K562 (cell line): ENCODE measurements at regions not wholly inside any gene's neighbourhood (a gene's known extent, or its start where the extent isn't known, plus 50 kb on each side); places are given as distances from the start of the nearest gene placed in this dataset.

Experiments used
- ATAC-seq: fragments of 200-7000 bp; cut with Tn5 transposase; 3 replicates; pipeline ENCODE4 v1.9.1; 2020; ENCODE audit warnings: moderate library complexity
- BruUV-seq: library from RNA; stranded (reverse); fragments of 400-500 nt; replicated peaks from 2 replicates; lab custom pipeline; 2021; lab: Mats Ljungman, UMichigan
- CTCF ChIA-PET: fragments of 300-600 bp; formaldehyde crosslinking; extraction: SDS; loops from one replicate; lab custom pipeline; 2021; ENCODE audit warnings: low intra/inter-chr PET ratio; lab: Yijun Ruan, JAX
- POLR2A ChIA-PET: fragments of 300-600, 350-650 bp; sonication (Branson Sonifier 250); formaldehyde crosslinking; extraction: SDS; loops from one replicate; lab custom pipeline; 2021; ENCODE audit warnings: antibody characterized with exemption, inconsistent platforms; lab: Yijun Ruan, JAX
- DNase-seq, 4 experiments: peaks; one replicate each; pipeline versions ENCODE4 v3.0.0 to v3.0.0-alpha.2; 2011 to 2018; ENCODE audit warnings: low spot score in 3 of 4, mixed read lengths in 3 of 4; ENCODE audit errors: extremely low read depth in 1 of 4
- FAIRE-seq: peaks from 2 replicates; lab custom pipeline; 2011; peaks lifted over from hg19 to GRCh38; lab: Jason Lieb, UNC
- H2AFZ ChIP-seq: 2 replicates; pipeline ENCODE4 v1.6.0; 2011; ENCODE audit warnings: low read depth, low read length, control low read depth, inconsistent platforms
- H3K27ac ChIP-seq: fragments of 200-600 bp; 3 replicates; pipeline ENCODE4 v1.8.0; 2011; ENCODE audit warnings: low read depth, mild to moderate bottlenecking, control low read depth, inconsistent platforms, low read length, moderate library complexity, mixed read lengths; ENCODE audit errors: extremely low read depth
- H3K27me3 ChIP-seq, 2 experiments: fragments of 300-600 bp in 1 of 2; 2 replicates in 1 of 2; 3 replicates in 1 of 2; pipeline versions ENCODE4 v1.6.0 to v1.8.0; 2011; ENCODE audit warnings: inconsistent platforms in 2 of 2, low read length in 2 of 2, mild to moderate bottlenecking in 1 of 2, mixed read lengths in 1 of 2, moderate library complexity in 1 of 2; ENCODE audit not compliant: control insufficient read depth in 2 of 2, insufficient read depth in 2 of 2
- H3K36me3 ChIP-seq: fragments of 300-600 bp; 3 replicates; pipeline ENCODE4 v1.8.0; 2011; ENCODE audit warnings: mild to moderate bottlenecking, low read length, inconsistent platforms; ENCODE audit not compliant: control insufficient read depth, insufficient read depth
- H3K4me1 ChIP-seq, 2 experiments: fragments of 200-600 bp in 1 of 2; replicated peaks in 1 of 2; 2 replicates in 1 of 2; 3 replicates in 1 of 2; pipeline versions ENCODE4 v1.5.1 to v1.8.0; 2011; ENCODE audit warnings: inconsistent platforms in 2 of 2, low read length in 2 of 2, mild to moderate bottlenecking in 1 of 2, mixed read lengths in 1 of 2, moderate library complexity in 1 of 2; ENCODE audit not compliant: control insufficient read depth in 2 of 2, insufficient read depth in 2 of 2
- H3K4me2 ChIP-seq: 2 replicates; pipeline ENCODE4 v1.6.1; 2011; ENCODE audit warnings: low read length, control low read depth, inconsistent platforms, mixed read lengths; ENCODE audit not compliant: insufficient read depth
- H3K4me3 ChIP-seq: fragments of 200-600 bp; sonication (generic), shearing (Covaris generic); 2 replicates; pipeline ENCODE4 v1.5.1; 2016; ENCODE audit warnings: control low read depth, inconsistent platforms
- H3K79me2 ChIP-seq: fragments of 200-600 bp; 3 replicates; pipeline ENCODE4 v1.8.0; 2011; ENCODE audit warnings: low read length, inconsistent platforms; ENCODE audit not compliant: control insufficient read depth, insufficient read depth
- H3K9ac ChIP-seq, 2 experiments: 2 replicates each; pipeline versions ENCODE4 v1.6.0 to v1.6.1; 2011; ENCODE audit warnings: low read depth in 2 of 2, low read length in 2 of 2, control low read depth in 1 of 2, inconsistent platforms in 1 of 2, mild to moderate bottlenecking in 1 of 2, mixed read lengths in 1 of 2; ENCODE audit not compliant: insufficient read depth in 1 of 2
- H3K9me1 ChIP-seq: one replicate; pipeline ENCODE4 v1.6.0; 2011; ENCODE audit warnings: inconsistent platforms, mild to moderate bottlenecking, low read length, moderate library complexity; ENCODE audit not compliant: control insufficient read depth, insufficient read depth
- H3K9me3 ChIP-seq: replicated peaks from 2 replicates; pipeline ENCODE4 v1.5.1; 2011; ENCODE audit warnings: low read depth, low read length, inconsistent platforms; ENCODE audit not compliant: control insufficient read depth, insufficient read depth
- H4K20me1 ChIP-seq: replicated peaks from 2 replicates; pipeline ENCODE4 v1.6.1; 2011; ENCODE audit warnings: low read length, inconsistent platforms, mixed read lengths; ENCODE audit not compliant: control insufficient read depth, insufficient read depth
- DEAF1 ChIP-seq: fragments of 450-650 bp; formaldehyde crosslinking; IDR thresholded peaks from 2 replicates; pipeline ENCODE4 v1.4.0; 2020; ENCODE audit warnings: mild to moderate bottlenecking, moderate library complexity
- KDM2B ChIP-seq: fragments of 250-450 bp; sonication (Bioruptor Pico); IDR thresholded peaks from 2 replicates; pipeline ENCODE4 v1.8.0; 2021; ENCODE audit warnings: mild to moderate bottlenecking, moderate library complexity
- PML ChIP-seq: IDR thresholded peaks from 2 replicates; pipeline ENCODE4 v1.6.1; 2012; ENCODE audit warnings: low read length, inconsistent platforms
- TCFL5 ChIP-seq: fragments of 250-450 bp; sonication (Bioruptor Pico); conservative IDR thresholded peaks from 2 replicates; pipeline ENCODE4 v1.6.1; 2021; ENCODE audit warnings: mild to moderate bottlenecking, moderate library complexity, matching md5 sums
- ZNF518B ChIP-seq: fragments of 250-450 bp; sonication (Bioruptor Pico); IDR thresholded peaks from 2 replicates; pipeline ENCODE4 v1.5.0; 2021; ENCODE audit warnings: mild to moderate bottlenecking, moderate library complexity
- WGBS: fragments of 100-300 bp; shearing (Covaris generic); methylation state at CpG from one replicate; pipeline ENCODE4 v1.1.6; 2016; ENCODE audit warnings: low coverage, mixed read lengths; ENCODE audit not compliant: insufficient coverage; ENCODE audit errors: missing lambda C conversion rate; 5-methylcytosine and 5-hydroxymethylcytosine counted together
- in situ Hi-C: fragments of 300-500 bp; cut with MboI; formaldehyde crosslinking; loops from 4 replicates; pipeline ENCODE4 v1.15.0; 2018; ENCODE audit warnings: inconsistent platforms, mixed read lengths
- intact Hi-C: fragments of 100-400 bp; cut with micrococcal nuclease; formaldehyde crosslinking; loops from 2 replicates; pipeline ENCODE4 v1.14.2; 2022

- Histone ChIP-seq H4K20me1 (no peaks in the 10 kb centered on the region), H3K79me2 (no peaks in the 10 kb centered on the region), H3K9ac (no peak overlapping the region), H3K27ac (no peak overlapping the region), H2AFZ (no peak overlapping the region), H3K4me1 (no peaks in the 10 kb centered on the region), H3K9me3 (no peaks in the 10 kb centered on the region; the same call in 1 of the 2 replicates), H3K4me2 (no peak overlapping the region), H3K27me3 (no peaks in the 10 kb centered on the region), H3K36me3 (no peaks in the 10 kb centered on the region), H3K9me1 (no peaks in the 10 kb centered on the region), H3K4me3 (no peak overlapping the region)
- ATAC-seq (no peak), FAIRE-seq (no peak), DNase-seq (no peak)
- no TSS peak for BruUV-seq
- WGBS = 0% methylated on average over 3 of the region's 3 CpGs
- CTCF ChIA-PET = no interaction called here
- in situ Hi-C loops = no loop called here
- POLR2A ChIA-PET = interaction anchor here (1.1 kb wide), 1 partner anchor 34 kb away, joined by 3 read pairs; no protein-coding TSS in a partner anchor
- TF ChIP-seq DEAF1 (no peak), PML (no peak), KDM2B (CRISPR knock-in tag) (no peak), TCFL5 (CRISPR knock-in tag) (no peak), ZNF518B (CRISPR knock-in tag) (no peak)
- intact Hi-C loops = no loop called here
Observed at GRCh38 chr1:88219521-88219920, 464.6 kb upstream of the PKN2 start.
